ENCODE measurements at regions not wholly inside any gene's neighbourhood (a gene's known extent, or its start where the extent isn't known, plus 50 kb on each side); places are given as distances from the start of the nearest gene placed in this dataset.

DNA sequence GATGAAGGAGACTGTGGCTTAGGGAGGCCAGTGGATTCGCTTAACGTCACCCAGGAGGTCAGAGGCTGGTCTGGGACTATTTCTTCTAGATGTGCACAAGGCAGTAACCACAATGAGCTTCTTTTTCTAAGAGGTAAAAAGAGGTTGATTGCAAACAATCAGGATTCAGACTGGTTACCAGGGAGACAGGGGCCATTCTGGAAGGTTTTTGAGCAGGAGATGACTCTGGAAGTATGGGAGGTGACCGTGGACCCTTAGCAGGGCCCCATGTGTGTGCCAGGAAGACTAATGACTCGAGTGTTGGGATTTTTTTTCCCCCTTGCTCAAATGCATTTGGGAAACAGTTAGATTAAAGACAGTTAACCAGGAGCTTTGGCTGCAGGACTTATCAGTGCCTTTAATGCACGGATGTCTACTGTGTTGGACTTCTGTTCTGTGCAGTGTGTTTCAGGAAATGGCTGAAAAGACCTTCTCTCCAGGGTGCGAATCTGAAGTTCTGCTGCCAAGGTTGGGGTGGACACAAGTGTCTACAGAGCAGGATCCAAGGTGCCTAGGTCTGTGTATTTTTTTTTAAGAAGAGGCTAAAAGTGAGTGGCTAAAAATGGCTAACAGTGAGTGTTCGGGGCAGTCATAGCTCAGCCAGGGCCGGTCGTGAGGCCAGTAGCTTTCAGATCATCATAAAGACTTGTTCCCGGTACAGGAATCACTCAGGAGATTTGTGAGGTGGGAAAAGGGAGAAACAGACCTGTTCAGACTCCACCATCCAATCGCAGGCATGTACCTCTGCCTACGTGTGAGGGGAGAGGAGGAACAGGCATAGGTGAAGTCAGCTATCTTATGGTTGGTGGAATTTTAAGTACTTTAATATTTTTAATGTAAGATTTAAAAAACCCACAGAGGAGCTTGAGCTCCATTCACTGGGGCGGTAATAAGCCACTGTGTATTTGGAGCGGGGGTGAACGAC, 82.3 kb upstream of the CIBAR2 start:
- TF ChIP-seq, protein P1, sequence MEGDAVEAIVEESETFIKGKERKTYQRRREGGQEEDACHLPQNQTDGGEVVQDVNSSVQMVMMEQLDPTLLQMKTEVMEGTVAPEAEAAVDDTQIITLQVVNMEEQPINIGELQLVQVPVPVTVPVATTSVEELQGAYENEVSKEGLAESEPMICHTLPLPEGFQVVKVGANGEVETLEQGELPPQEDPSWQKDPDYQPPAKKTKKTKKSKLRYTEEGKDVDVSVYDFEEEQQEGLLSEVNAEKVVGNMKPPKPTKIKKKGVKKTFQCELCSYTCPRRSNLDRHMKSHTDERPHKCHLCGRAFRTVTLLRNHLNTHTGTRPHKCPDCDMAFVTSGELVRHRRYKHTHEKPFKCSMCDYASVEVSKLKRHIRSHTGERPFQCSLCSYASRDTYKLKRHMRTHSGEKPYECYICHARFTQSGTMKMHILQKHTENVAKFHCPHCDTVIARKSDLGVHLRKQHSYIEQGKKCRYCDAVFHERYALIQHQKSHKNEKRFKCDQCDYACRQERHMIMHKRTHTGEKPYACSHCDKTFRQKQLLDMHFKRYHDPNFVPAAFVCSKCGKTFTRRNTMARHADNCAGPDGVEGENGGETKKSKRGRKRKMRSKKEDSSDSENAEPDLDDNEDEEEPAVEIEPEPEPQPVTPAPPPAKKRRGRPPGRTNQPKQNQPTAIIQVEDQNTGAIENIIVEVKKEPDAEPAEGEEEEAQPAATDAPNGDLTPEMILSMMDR (IDR thresholded peaks at IDR 0.05; ENCODE audit: low read depth, low read length, missing control alignments) = no peak
- no peak for DNase-seq (ENCODE audit: low read depth)
- in situ Hi-C loops (cut with HindIII; ENCODE audit: low sequenced_read_pairs) = no loop called here
- no peak overlapping the region for H3K4me3 ChIP-seq (ENCODE audit: low read depth, low read length)

DNA sequence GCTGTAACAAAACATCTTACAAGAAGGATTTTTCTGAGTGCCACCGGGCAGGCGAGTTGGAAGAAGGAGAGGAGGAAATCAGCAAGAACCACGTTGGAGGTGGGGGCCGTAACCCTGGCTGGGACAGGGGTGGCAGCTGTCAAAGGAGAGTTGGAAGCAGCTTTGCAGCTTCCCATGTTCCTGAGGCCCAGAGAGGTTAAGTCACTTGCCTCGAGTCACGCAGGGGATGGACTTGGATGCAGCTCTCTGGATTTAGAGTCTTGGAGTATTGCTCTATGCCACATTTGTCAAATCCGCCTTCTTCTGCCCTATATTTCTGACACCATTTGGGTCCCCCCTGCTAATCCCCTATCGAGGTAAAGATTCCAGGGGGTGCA, 83.0 kb upstream of the CIBAR2 start:
- no peak overlapping the region for H3K4me3 ChIP-seq (ENCODE audit: low read depth, low read length)
- no peak for DNase-seq (ENCODE audit: low read depth)
- in situ Hi-C loops (cut with HindIII; ENCODE audit: low sequenced_read_pairs) = no loop called here
- TF ChIP-seq, protein P1 (IDR thresholded peaks at IDR 0.05; ENCODE audit: low read depth, low read length, missing control alignments) = no peak

DNA sequence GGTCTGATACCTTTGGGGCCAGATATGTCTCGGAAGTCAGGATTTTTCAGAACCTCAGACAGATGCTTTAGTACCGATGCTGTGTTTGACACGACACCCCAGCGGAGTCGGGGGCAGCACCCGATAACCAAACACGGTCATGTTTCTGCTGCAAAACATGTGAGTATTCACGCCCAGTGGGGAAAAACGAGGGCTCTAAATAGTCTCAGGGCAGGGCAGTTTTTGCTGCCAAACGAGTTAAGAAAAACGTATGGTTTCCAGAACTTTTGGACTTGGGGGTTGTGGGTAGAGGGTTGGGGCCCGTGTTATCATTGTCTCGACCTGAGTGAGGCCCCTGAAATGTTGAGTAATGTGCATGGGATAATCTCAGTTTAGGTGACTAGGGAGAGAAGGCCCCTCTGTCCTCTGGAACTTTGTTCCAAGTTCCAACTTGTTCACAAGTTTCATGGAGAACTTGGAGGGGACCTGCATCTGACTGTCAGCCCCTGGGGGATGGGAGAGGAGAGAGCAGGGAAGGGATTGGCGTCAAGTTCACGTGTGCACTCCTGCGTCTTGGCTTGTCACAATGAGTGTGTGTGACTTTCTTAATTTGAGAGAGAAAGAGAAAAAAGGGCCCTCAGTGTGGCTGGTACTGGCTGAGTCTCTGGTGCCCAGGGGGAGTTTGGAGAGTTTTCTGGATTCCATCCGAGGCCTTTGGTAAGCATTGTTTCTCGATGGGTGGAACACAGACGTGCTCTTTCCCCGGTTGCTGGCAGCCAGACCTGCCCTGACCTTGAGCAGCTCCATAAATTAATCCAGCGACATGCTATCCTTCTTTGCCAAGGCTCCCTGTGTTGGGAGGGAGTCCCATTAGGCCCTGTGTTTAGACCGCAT, 83.9 kb upstream of the CIBAR2 start:
- in situ Hi-C loops (cut with HindIII; ENCODE audit: low sequenced_read_pairs) = no loop called here
- TF ChIP-seq, protein P1 (IDR thresholded peaks at IDR 0.05; ENCODE audit: low read depth, low read length, missing control alignments) = no peak
- H3K4me3 ChIP-seq (ENCODE audit: low read depth, low read length) = no peak overlapping the region
- no peak for DNase-seq (ENCODE audit: low read depth)

DNA sequence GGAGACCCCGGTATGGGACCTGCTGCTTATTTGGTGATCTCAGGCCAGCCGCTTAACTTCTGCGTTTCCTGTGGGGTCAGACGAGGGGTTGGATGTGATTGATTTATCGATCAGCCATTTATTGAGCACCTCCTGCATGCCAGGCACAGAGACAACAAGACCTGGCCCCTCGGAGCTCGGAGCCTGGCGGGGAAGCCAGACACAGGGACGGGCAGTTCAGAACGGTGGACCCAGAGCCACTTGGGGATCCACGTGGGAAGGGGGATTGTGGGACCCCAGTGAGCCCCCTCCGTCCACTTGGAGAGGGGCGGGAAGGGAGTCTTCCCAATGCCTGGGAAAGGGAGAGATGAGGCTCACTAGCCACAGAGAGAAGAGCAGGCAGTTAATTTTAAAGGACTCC, 84.7 kb upstream of the CIBAR2 start:
- DNase-seq (ENCODE audit: low read depth) = no peak
- H3K4me3 ChIP-seq (ENCODE audit: low read depth, low read length) = no peak overlapping the region
- TF ChIP-seq, protein P1 (IDR thresholded peaks at IDR 0.05; ENCODE audit: low read depth, low read length, missing control alignments) = no peak
- in situ Hi-C loops (cut with HindIII; ENCODE audit: low sequenced_read_pairs) = no loop called here

DNA sequence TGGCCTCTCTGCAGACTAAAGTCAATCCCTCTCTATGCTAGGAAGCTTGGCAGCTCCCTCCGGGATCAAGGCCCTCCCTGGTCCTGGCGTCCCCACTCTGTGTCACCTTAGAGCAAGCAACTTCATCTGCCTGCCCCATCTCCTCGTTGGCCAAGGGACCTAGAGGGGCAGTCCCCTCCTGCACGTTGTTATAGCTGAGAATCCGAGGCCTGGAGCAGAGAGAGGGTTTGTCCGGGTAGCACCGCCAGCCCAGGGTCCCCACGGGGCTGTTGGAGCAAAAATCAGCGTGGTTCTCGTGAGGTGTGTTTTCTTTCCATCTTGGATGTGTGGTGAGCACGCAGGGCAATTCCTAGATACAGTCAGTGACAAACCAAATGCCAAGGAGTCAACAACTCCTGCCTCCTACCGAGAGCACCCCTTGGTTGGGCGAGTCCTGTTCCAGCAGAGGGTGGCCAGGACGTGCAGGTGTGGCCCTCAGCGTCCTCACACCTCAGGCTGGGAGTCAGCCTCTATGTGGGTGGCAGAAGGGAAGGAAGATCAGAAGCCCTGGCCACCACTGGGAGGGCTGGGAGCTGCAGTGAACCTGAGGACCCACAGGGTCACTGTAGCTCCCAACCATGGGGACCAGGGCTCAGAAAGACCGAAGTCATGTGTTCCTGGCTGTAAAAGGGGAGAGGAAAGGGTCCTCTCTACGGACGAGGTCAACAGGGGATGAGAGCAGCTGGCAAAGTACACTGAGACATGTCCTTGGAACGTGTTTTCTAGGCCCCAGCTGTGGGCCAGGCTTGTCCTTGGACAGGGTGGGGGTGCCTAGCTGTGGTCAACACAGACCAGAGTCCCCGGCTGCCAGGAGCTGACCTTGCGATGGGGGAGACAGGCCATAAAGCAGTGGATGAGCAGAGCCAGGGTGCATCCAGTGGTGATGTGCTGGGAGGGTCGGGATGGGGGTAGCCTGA, 85.6 kb upstream of the CIBAR2 start:
- in situ Hi-C loops (cut with HindIII; ENCODE audit: low sequenced_read_pairs) = no loop called here
- TF ChIP-seq, protein P1 (IDR thresholded peaks at IDR 0.05; ENCODE audit: low read depth, low read length, missing control alignments) = no peak
- H3K4me3 ChIP-seq (ENCODE audit: low read depth, low read length) = no peak overlapping the region
- DNase-seq (ENCODE audit: low read depth) = no peak
